ENCODE measurements at regions not wholly inside any gene's neighbourhood (a gene's known extent, or its start where the extent isn't known, plus 50 kb on each side); places are given as distances from the start of the nearest gene placed in this dataset.
"Not testable (repeated sequence)": the region's sequence is repeated elsewhere in the genome, so short reads cannot be mapped to it uniquely, and the experiment has no call there.

DNA sequence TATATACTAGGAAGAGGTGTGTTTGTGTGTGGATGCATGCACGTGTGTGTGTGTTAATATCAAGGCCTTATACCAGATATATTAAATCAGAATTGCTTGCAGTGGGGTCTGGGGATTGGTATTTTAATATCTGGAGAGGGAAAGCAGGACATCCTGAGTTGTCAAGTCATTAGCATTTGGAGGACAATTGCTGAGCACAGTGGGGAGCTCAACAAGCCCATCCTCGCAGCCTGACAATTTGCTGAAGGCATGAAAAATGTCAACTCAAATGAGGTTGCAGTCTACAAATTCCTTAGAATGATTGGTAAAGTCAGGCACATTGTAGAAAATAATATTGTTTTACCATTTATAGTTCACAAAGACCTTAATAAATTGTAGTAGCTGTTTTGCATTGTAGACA lies 627.4 kb downstream of the LRRC70 start:
- DNase-seq (ENCODE audit: low spot score) = no peak

DNA sequence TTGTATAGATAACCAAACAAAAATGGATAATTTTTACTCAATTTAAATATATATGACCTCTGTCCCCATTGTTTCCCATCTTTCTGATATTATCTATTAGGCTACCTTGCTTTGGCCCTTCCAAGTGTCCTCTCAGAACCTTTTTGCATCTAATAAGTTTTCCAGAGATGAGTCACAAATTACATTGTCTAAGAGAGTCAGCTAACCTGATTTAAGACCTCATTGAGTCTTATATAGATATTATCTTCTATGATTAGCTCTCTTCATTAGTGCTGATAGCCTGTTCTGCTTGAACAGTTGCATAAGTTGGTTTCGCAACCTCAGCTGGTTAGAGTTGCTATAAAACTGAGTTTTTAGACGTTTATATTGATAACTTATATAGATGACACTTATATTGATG lies 623.1 kb downstream of the LRRC70 start:
- DNase-seq (ENCODE audit: low spot score) = no peak

DNA sequence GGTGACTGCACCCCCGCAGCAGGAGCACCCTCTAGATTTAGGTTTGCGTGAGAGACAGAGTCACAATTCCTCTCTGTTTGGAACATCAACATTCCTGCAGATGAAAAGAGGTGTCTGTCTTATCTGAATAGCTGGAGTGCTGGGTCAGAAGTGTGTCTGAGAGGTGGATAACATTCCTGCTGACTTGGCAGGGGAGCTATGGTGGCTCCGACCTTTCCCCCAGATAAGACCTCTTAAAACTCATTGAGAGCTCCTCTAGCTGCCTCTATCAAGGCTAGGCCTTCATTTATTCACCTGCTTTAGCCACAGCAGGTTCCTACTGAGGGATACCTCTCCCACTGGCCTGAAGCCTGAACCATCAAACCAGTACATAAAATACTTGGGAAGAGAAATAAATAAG lies 615.5 kb downstream of the LRRC70 start:
- DNase-seq (ENCODE audit: low spot score) = no peak

DNA sequence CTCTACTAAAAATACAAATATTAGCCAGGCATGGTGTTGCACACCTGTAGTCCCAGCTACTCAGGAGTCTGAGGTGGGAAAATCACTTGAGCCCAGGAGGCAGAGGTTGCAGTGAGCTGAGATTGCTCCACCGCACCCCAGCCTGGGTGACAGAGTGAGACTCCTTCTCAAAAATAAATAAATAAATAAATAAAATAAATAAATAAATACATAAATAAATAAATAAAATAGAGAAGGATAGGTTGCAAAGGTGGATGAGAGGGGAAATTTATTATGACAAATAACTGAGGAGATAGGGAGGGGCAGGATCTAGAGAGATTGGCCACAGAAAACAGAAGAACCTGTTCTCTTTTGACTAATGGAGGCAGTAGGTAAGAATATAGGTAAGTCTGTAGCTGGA lies 601.6 kb downstream of the LRRC70 start:
- not testable (repeated sequence) for DNase-seq (ENCODE audit: low spot score)

DNA sequence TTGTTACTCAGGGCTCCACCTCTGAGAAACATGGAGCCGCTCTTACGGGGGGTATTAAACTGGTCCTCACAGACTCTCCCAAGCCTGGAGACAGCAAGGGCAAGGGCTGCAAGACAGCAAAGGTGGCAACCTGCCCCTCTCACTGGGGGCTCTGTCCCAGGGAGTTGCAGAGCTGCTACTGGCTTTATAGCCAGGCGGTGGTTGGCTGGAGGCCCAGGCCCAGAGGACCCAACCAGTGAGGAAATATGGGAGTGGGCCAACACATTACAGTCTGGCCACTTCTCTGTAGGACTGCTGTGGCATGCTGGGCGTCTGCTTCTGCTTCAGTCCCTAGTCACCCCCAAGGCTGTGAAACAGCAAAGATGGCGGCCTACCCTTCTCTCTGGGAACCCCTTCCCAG lies 597.2 kb downstream of the LRRC70 start:
- DNase-seq (ENCODE audit: low spot score) = no peak

DNA sequence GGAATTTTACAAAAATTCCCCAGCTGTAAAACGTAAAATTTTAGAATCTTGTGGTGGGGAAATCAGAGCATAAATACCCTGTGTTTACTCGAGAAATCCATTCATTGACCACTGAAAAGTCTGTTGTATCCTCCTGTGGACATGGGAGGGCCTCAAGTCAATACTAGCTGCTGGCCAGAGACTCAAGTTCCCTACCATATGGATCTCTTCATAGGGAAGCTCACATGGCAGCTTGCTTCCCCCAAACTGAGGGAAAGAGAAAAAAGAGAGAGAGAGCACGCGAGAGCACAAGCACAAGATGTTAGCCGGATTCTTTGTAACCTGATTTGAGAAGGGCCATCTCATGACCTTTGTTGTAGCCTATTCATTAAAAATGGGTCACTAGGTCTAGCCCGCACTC lies 591.9 kb downstream of the LRRC70 start:
- no peak for DNase-seq (ENCODE audit: low spot score)

DNA sequence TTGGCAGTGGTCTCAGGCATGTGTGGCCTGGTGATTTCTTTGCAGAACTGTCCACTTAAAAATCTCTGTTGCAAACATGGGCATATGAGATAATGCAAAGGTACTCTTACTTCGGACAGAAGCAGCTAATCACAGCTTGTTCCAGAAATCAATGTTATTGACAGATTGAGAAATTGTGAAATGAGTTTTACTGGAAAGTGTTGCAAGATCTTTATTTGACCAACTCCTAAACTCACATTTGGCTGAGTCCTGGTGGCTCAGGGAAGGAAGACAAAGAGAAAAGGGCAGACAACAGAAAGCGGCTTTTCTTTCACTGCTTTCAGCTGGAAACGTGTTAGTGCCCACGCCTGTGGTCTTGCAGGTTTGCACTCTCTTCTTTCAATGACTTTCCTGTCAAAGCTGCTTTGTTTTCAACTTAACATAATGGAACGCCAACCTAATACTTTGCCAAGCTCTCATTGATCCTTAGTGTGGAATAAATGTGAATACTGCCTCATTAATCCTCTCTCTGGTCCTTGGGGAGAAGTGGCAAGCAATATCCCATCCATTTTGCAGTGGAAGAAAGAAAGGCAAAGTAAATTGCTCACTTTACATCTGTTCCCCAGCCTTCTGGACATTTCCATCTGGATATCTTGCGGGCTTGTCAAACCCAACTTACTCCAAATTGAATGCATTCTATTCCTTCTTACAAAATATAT lies 586.4 kb downstream of the LRRC70 start:
- no peak for DNase-seq (ENCODE audit: low spot score)

DNA sequence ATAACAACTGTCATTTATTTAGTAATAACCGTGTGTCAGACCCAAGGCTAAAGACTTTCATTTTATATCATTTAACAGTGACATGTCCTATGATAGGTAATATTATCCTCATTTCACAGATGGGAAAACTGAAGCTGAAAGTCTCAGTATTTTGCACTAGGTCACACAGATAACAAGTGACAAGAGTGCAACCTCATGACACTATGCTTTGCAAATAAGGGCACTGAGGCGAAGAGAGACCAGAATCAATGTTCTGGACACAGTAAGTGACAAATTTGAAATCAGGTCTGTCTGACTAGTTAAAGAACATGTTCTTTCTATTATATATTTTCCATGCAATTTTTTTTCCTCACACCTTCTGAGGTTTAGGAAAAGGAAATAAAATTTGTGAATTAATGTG lies 585.7 kb downstream of the LRRC70 start:
- no peak for DNase-seq (ENCODE audit: low spot score)

DNA sequence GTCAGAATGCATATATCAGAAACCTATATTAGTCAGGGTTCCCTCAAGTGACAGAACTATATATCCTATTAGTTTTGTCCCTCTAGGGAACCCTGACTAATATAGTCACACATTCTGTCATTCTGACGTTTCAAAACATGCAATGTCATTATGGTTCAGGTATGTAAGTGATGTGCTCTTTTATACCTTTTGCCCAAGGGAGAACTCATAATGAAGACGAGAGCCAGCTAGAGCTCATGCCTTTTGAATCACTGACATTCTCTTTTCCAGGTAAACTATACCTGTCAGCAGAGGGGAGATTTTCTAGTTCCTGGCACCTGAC lies 576.7 kb downstream of the LRRC70 start:
- no peak for DNase-seq (ENCODE audit: low spot score)

DNA sequence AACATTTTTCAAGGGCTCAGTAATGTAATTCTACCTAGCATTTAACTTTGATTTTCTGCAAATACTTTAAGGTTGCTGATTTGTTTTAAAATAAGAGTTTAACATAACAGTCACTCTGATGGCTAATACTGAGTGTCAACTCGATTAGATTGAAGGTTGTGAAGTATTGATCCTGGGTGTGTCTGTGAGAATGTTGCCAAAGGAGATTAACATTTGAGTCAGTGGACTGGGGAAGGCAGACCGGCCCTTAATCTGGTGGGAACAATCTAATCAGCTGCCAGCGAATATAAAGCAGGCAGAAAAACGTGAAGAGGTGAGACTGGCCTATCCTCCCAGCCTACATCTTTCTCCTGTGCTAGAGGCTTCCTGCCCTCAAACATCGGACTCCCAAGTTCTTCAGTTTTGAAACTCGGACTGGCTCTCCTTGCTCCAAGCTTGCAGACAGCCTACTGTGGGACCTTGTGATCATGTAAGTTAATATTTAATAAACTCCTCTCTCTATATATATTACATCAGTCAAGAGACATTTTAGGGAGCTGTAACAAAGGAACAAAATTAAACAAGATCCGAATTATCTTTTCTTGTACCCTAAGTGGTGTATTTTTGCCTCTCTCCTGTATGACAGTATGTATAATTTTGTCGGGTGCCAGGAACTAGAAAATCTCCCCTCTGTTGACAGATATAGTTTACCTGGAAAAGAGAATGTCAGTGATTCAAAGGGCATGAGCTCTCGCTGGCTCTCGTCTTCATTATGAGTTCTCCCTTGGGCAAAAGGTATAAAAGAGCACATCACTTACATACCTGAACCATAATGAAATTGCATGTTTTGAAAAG lies 576.1 kb downstream of the LRRC70 start:
- DNase-seq (ENCODE audit: low spot score) = no peak

DNA sequence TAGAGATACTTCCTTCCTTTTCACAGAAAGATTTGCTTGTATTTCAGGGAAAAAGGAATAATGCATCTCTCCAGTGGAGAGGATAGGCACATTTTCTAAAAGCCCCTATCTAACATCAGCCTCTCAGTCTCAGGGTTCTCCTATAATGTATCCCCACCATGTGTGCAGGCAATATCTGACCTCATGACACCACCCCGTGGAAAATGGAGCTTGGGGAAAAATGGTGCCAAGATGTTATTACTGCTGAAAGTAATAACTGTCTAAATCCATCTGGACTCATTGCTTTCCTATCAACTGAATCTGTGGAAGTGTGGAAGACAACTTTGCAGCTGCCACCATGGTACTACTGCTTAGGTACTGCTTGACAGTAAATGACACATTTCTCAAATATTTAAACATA lies 574.3 kb downstream of the LRRC70 start:
- DNase-seq (ENCODE audit: low spot score) = no peak

DNA sequence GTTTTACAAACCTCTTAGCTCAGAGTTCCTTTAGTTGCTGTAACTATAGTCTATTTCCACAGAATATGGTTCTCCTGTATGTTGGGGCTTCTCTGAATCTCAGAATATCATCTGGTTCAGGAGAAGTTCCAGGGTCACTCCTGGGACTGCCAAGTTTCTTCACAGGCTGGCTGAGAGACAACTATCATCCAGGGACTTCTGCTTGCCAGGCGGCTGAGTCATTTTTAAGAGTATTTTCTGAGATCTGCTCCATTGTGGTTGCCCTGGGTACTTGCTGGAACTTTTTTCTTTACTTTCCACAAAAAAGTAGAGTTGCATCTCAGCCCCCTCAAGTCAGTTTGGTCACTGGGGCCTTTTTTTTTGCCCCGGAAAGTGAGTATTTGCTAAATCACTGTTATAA lies 566.5 kb downstream of the LRRC70 start:
- no peak for DNase-seq (ENCODE audit: low spot score)

DNA sequence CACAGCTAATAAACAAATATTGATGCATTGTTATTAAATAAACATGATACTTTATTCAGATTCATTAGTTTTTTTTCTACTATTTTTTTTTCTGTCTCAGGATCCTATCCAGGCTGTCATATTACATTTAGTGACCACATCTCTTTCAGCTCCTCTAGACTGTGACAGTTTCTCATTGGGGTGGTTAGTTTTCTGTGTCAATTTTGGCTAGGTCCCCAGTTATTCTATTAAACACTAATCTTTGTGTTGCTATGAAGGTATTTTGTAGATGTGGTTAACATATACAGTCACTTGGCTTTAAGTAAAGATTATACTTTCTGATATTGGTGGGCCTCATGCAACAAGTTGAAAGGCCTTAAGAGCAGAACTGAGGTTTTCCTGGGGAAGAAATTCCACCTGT lies 563.0 kb downstream of the LRRC70 start:
- no peak for DNase-seq (ENCODE audit: low spot score)

DNA sequence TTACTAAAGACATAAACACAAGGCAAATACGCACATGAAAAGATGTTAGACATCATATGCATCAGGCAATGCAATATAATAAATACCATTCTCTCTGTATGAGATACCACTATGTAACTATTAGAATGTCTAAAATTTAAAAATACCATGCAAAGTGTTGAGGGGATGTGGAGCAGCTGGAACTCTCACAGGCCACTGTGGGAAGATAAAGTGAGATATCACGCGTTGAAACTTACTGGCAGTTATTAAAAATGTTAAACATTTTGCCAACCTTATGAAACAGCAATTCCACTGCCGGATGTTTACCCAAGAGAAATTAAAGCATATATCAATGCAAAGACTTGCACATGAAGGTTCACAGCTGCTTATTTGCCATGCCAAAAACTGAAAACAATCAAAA lies 556.7 kb downstream of the LRRC70 start:
- DNase-seq (ENCODE audit: low spot score) = no peak

DNA sequence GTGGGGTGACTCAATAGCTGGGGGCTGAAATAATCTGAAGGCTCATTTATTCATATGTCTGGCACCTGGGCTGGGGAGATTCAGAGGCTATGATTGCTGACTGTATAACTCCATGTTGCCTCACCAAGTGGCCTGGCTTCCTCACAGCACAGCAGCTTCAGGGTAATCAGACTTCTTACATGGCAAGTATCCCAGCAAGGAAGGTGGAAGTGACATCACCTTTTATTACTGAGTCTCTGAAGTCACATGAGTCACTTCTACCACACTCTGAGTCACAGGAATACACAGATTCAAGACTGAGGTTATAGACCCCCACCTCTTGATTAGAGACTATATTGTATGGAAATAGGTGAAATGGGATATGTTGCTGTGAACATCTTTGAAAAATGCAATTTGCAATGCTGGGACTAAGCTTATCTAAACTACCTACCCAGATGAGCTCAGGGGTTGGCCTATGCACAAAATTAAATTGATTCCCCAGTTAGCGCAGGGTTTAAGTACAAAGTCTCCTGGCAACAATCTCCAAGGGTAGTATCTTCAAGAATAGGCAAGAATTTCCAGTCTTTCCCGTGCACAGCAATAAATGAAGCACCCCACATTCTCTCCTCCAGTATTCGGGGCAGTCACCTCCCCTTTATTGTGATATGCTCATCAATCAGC lies 553.1 kb downstream of the LRRC70 start:
- DNase-seq (ENCODE audit: low spot score) = no peak

DNA sequence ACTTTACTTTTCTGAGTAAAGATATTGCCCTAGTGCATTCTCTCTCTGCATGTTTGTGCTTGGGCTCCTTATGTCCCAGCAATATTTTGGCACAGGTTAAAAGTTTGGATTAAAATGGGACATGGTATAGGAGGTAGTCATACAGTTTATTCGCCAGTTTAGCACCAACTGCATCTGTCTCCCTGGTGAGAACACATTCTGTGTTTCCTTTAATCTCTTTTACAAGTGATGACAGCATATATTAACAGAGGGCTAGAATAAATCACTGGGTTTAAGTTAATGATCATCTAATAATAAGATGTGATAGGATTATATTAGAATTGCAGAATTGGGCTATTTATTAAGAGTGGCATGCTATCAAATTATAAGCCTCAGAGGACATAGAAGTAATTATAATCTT lies 550.1 kb downstream of the LRRC70 start:
- no peak for DNase-seq (ENCODE audit: low spot score)

DNA sequence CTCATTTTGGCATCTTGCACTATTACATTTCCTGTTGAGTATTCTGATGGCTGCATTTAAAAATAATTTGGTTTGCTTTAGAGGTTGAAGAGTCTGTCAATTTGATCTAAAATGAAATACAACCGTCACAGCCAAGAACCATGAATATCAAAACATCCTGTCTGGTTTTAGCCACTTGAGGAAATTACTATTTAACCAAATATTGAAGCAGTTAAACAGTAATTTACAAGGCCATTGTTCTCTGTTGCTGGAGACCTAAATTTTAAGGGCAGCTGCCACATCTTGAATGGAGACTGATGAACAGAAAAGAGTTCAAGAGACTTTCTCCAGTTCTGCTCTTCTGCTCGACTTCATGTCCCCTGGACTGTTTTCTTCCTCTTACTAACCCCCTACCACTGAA lies 549.4 kb downstream of the LRRC70 start:
- no peak for DNase-seq (ENCODE audit: low spot score)

DNA sequence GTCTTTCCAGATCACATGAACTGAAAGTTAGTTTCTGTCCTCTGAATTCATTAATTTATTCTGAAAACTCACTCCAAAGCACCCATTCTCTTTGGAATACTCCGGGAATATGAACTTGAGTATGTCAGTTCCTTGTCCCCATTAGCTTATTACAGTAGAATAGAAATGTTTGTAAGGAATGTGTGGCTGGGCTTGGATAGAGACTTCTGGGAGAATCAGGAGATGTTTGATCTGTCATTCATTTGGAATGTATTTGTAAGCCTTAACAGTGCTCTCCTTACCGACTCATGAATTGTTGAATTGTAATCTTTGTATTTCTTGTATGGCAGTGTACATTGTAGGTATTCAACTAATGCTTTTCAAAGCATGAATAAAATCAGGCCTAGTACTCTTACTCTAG lies 548.4 kb downstream of the LRRC70 start:
- no peak for DNase-seq (ENCODE audit: low spot score)

DNA sequence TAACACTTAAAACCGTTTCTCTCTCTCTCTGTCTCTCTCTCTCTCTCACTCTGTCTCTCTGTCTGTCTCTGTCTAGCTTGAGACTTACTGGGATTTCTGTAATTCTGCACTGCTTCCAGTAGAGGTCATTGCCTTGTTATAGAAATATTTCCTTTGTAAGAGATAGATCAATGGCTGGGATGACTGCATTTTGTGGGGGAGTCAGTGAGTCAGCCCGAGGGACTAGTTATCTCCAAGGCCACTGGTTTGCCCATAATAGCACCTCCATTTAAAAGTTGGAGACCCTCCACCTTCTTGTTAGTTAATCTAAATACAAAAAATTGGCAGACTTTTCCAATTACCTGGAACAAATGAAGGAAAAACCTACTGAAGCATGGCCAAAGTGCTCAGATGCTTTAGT lies 547.2 kb downstream of the LRRC70 start:
- DNase-seq (ENCODE audit: low spot score) = peak; percentile 57

DNA sequence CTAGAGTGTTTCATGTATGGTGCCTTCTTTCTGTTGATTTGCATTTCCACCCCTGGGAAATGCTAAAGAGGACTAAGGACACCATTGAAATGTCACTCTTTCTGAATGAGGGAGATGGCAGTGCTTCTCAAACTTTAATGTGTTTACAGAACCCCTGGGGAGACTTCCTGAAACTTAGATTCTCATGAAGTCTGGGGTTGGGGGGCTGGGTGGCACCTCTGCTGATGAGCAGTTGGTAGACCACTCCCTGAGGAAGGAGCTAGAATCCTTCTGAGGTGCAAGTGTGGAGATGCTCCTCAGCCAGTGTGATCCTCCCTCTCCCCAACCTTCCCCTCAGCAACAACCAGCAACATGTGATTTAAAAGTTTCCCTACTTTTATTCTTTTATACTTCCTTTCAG lies 546.8 kb downstream of the LRRC70 start:
- no peak for DNase-seq (ENCODE audit: low spot score)

DNA sequence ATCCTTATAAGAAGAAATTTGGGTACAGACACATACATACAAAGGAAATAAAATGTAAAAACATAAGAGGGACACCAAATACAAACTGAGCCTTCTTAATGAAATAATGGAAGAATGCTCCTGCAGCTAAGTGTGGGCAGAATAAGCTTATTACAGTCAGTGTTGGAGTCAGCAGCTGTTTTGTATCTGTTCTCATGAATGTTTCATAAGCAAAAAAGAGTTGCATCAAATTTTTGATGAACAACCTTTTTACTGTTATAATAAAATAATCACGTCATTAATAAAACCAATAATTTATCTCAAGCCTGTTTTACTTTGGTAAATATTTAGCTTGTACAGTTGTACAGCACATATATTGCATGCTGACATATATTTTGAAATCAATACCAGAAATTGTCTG lies 545.6 kb downstream of the LRRC70 start:
- no peak for DNase-seq (ENCODE audit: low spot score)

DNA sequence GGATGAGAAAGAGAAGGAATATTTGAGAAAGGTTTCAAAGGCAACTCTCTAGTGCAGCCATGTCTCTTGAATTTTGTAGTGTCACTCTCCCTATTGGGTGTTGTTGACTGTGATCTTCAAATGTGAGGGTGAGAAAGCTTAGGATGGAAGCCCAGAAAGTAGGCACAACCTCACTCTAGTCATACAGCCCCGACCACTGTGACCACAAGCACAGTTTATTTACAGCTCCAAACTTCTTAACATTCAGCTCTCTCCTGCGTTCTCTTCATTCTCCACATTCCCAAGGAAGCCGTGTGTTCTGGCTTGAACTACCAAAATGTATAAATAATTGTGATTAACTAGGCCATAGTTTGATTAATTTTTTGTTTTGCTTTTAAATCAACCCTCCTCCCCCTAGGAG lies 542.9 kb downstream of the LRRC70 start:
- DNase-seq (ENCODE audit: low spot score) = no peak

DNA sequence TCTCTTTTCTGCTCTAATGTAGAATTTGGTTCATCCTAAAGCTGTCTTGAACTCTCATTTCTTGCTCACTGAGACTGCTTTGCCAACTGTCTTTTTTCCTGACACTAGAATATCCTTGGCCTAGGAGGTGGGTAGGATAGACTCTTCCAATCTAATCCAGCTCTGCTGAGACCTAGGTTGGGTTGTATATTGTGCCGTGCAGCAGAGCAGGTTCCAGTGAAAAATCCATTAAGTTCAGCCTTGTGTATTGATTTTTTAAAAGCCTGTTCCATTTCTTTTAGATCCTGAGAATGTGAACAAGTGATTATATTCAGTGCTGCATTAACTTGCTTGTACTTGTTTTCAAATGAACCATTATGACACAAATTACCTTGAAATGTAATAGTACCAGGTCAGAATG lies 539.6 kb downstream of the LRRC70 start:
- DNase-seq (ENCODE audit: low spot score) = no peak

DNA sequence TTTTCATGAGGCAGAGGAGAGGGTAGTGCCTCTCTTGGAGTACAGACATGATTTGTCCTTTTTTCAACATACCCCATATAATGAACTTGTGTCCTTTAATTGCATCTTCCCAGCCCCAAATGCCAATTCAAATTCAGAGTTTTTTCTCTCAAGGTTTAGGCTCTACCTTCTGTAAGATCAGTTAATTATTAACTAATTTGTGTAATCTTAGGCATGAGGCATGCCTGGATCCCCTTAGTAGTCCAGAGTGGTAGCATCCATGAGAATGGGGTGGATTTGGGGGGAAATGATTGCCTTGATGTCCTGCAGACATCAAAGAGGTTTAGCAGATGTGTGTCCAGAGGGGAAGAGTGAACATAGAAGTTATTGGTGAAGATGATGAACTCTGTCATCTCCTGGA lies 533.3 kb downstream of the LRRC70 start:
- DNase-seq (ENCODE audit: low spot score) = no peak

Measured in NAMALWA (cell line).